GF-D8 (cell line): ENCODE measurements at regions not wholly inside any gene's neighbourhood (a gene's known extent, or its start where the extent isn't known, plus 50 kb on each side); places are given as distances from the start of the nearest gene placed in this dataset.

ENCODE experiments used
- DNase-seq: peaks from one replicate; lab custom pipeline; 2025; lab: John Stamatoyannopoulos, UW

GRCh38 chr4:4961936-4962335, 57.3 kb downstream of the CYTL1 start:
- DNase-seq: no peak

- DNase-seq: no peak
Observed at GRCh38 chr4:4962928-4963327, 56.3 kb downstream of the CYTL1 start.
